Upper lobe of right lung (tissue), 1 donor: ENCODE measurements at regions not wholly inside any gene's neighbourhood (a gene's known extent, or its start where the extent isn't known, plus 50 kb on each side); places are given as distances from the start of the nearest gene placed in this dataset.

ENCODE experiments used
- ATAC-seq: fragments of 200-7000 bp; cut with Tn5 transposase; one replicate; pipeline ENCODE4 v1.9.1; 2020; ENCODE audit warnings: mild to moderate bottlenecking, moderate library complexity
- DNase-seq: peaks from one replicate; pipeline ENCODE4 v3.0.0-alpha.2; 2020
- H3K27ac ChIP-seq: fragments of 200-600 bp; one replicate; pipeline ENCODE4 v1.8.0; 2022
- H3K27me3 ChIP-seq: fragments of 200-600 bp; one replicate; pipeline ENCODE4 v1.8.0; 2022; ENCODE audit warnings: mild to moderate bottlenecking
- H3K36me3 ChIP-seq: fragments of 200-600 bp; one replicate; pipeline ENCODE4 v1.8.0; 2022
- H3K4me1 ChIP-seq: fragments of 200-600 bp; one replicate; pipeline ENCODE4 v1.8.0; 2022
- H3K4me3 ChIP-seq: fragments of 200-600 bp; one replicate; pipeline ENCODE4 v1.8.0; 2022; ENCODE audit warnings: mild to moderate bottlenecking
- H3K9me3 ChIP-seq: fragments of 200-600 bp; one replicate; pipeline ENCODE4 v1.8.0; 2022
- intact Hi-C: fragments of 100-400 bp; cut with DNase I; formaldehyde crosslinking; loops from one replicate; pipeline ENCODE4 v1.11.0; 2022
- TF ChIP-seq, protein P1 (sequence below): fragments of 200-600 bp; IDR thresholded peaks from one replicate; pipeline ENCODE4 v1.8.0; 2022; ENCODE audit warnings: antibody characterized with exemption
- donor health status: DM: no; HTN: yes; CAD: no; lungs with severe emphysema.

DNA sequence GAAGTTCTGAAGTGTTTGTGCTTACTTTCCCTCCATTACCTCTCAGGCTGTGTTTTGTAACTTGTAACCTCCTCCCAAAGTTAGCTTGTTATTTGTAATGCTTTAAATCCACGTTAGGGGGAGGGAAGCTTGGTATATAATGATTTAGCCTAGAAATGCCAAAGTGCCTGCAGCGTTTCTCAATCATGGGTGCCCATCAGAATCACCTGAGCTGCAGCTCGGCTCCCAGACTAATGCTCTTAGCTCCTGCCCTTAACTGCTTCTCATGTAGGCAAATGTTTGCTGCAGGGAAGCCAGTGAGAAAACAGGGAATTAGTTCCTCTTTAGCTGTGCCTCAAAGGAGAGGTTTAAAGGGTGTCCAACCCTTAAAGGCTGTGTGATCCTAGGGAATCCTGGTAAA, 219.2 kb upstream of the NAALADL2 start:
- Histone ChIP-seq H3K4me1 (no peaks in the 10 kb centered on the region), H3K27me3 (no peaks in the 10 kb centered on the region), H3K36me3 (no peaks in the 10 kb centered on the region), H3K4me3 (no peak overlapping the region), H3K9me3 (no peaks in the 10 kb centered on the region), H3K27ac (no peak overlapping the region)
- TF ChIP-seq, protein P1, sequence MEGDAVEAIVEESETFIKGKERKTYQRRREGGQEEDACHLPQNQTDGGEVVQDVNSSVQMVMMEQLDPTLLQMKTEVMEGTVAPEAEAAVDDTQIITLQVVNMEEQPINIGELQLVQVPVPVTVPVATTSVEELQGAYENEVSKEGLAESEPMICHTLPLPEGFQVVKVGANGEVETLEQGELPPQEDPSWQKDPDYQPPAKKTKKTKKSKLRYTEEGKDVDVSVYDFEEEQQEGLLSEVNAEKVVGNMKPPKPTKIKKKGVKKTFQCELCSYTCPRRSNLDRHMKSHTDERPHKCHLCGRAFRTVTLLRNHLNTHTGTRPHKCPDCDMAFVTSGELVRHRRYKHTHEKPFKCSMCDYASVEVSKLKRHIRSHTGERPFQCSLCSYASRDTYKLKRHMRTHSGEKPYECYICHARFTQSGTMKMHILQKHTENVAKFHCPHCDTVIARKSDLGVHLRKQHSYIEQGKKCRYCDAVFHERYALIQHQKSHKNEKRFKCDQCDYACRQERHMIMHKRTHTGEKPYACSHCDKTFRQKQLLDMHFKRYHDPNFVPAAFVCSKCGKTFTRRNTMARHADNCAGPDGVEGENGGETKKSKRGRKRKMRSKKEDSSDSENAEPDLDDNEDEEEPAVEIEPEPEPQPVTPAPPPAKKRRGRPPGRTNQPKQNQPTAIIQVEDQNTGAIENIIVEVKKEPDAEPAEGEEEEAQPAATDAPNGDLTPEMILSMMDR, result no peak
- DNase-seq, result no peak
- ATAC-seq, result no peak
- intact Hi-C loops, result no loop called here

DNA sequence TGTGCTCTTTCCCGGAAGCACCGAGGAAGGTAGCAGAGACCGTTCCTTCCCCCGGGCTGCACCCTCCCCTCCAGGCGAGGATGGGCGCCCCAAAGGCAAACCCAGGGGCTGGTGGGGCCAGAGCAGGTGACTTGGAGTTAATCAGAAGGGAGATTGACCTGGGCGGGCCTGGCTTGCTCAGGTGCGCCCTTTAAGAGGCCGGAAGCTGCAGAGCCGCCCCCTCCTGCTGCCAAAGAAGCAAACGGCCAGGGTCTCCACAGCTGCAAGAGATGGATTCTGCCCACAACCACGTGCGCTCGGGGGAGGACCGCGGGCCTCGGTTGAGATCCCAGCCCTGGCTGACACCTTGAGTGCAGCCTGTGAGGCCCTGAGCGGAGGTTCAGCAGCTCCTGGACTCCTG, 218.2 kb upstream of the NAALADL2 start:
- intact Hi-C loops, result no loop called here
- Histone ChIP-seq H3K36me3 (no peaks in the 10 kb centered on the region), H3K9me3 (no peaks in the 10 kb centered on the region), H3K27me3 (no peaks in the 10 kb centered on the region), H3K4me1 (no peaks in the 10 kb centered on the region), H3K4me3 (no peak overlapping the region), H3K27ac (no peak overlapping the region)
- no peak for DNase-seq
- TF ChIP-seq, protein P1, result no peak
- no peak for ATAC-seq

DNA sequence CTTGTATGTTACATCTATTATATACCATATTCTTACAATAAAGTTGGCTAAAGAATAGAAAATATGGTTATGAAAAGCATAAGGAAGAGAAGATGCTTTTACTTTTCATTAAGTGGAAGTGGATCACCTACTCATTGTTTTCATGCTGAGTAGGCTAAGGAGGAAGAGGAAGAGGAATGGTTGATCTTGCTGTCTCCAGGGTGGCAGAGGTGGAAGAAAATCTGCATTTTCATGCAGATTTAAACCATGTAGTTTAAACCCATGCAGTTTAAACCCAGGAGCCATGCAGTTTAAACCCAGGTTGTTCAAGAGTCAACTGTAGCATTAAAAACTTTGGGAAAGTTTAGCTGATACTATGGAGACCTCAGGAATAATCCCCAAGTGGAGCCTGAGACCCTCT, 214.8 kb upstream of the NAALADL2 start:
- DNase-seq, result no peak
- ATAC-seq, result no peak
- Histone ChIP-seq H3K4me1 (no peaks in the 10 kb centered on the region), H3K9me3 (no peaks in the 10 kb centered on the region), H3K27ac (no peak overlapping the region), H3K27me3 (no peaks in the 10 kb centered on the region), H3K4me3 (no peak overlapping the region), H3K36me3 (no peaks in the 10 kb centered on the region)
- TF ChIP-seq, protein P1, result no peak
- intact Hi-C loops, result no loop called here

DNA sequence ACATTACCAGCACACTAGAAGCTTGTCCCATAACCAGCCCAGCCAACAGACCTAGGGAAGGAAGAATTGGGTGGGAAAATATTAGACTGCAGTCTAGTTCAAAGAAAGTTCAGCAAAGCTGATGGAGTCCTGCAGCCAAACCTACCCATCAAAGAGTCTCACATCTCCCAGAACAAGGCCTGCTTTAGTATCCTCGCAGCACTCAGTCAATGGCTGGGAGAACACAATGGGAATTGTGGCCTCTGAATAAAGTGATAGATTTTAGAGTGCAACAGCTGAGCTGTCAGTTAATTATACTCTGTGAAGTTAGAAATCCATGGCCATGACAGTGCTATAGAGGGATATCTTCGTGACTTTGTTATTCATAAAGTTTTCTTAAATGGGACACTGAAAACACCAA, 207.2 kb upstream of the NAALADL2 start:
- H3K9me3 ChIP-seq, result no peaks in the 10 kb centered on the region
- H3K4me3 ChIP-seq, result no peak overlapping the region
- no peaks in the 10 kb centered on the region for H3K4me1 ChIP-seq
- no peak for DNase-seq
- intact Hi-C loops, result no loop called here
- H3K36me3 ChIP-seq, result no peaks in the 10 kb centered on the region
- TF ChIP-seq, protein P1, result no peak
- H3K27ac ChIP-seq, result no peak overlapping the region
- no peaks in the 10 kb centered on the region for H3K27me3 ChIP-seq
- ATAC-seq, result no peak

DNA sequence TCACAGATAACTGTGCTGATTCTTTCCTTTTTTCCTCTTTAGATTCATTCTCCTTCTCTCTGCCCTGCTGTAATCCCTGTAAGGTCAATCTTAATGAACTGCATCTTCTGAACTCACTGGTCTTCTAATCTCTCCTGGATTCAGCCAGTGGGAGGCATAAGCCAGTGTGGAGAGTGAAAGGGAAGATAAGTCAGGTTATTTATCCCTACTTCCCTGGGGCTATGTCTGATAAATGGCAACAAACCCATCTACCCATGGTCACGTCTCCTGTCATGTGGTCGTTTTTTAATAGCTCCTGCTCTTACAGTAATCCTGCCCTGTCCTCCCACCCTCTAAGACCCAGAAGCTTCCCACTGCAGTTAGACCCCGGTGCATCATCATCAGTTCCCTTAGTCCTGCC, 199.6 kb upstream of the NAALADL2 start:
- Histone ChIP-seq H3K4me3 (no peak overlapping the region), H3K27me3 (no peaks in the 10 kb centered on the region), H3K9me3 (no peaks in the 10 kb centered on the region), H3K36me3 (no peaks in the 10 kb centered on the region), H3K27ac (no peak overlapping the region), H3K4me1 (no peaks in the 10 kb centered on the region)
- no peak for ATAC-seq
- intact Hi-C loops, result no loop called here
- no peak for DNase-seq
- TF ChIP-seq, protein P1, result no peak

DNA sequence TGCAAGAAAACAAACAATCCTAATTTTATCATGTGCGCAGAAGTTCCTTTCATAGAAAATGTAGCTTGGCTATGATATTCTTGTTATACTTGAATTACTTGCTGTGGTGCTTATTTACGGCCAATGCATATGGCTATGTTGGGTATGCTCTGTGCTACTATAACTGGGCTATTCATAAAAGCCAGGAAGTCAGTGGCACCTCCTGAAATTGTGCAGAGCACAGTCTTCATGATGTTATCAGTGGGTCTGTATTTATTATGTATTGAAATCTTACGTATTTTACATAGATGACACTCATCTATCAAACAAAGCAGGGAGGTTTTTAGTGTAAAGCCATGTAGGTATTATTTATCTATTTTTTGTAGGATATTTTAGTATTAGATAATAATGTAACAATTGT, 196.5 kb upstream of the NAALADL2 start:
- intact Hi-C loops, result no loop called here
- ATAC-seq (no peak), DNase-seq (no peak)

More for the DNA sequence above, 196.5 kb upstream of the NAALADL2 start:
- H3K27me3 ChIP-seq, result no peaks in the 10 kb centered on the region
- TF ChIP-seq, protein P1, result no peak
- no peaks in the 10 kb centered on the region for H3K4me1 ChIP-seq
- no peak overlapping the region for H3K27ac ChIP-seq
- H3K36me3 ChIP-seq, result no peaks in the 10 kb centered on the region
- H3K9me3 ChIP-seq, result no peaks in the 10 kb centered on the region
- H3K4me3 ChIP-seq, result no peak overlapping the region
